ENCODE measurements at regions not wholly inside any gene's neighbourhood (a gene's known extent, or its start where the extent isn't known, plus 50 kb on each side); places are given as distances from the start of the nearest gene placed in this dataset.

DNA sequence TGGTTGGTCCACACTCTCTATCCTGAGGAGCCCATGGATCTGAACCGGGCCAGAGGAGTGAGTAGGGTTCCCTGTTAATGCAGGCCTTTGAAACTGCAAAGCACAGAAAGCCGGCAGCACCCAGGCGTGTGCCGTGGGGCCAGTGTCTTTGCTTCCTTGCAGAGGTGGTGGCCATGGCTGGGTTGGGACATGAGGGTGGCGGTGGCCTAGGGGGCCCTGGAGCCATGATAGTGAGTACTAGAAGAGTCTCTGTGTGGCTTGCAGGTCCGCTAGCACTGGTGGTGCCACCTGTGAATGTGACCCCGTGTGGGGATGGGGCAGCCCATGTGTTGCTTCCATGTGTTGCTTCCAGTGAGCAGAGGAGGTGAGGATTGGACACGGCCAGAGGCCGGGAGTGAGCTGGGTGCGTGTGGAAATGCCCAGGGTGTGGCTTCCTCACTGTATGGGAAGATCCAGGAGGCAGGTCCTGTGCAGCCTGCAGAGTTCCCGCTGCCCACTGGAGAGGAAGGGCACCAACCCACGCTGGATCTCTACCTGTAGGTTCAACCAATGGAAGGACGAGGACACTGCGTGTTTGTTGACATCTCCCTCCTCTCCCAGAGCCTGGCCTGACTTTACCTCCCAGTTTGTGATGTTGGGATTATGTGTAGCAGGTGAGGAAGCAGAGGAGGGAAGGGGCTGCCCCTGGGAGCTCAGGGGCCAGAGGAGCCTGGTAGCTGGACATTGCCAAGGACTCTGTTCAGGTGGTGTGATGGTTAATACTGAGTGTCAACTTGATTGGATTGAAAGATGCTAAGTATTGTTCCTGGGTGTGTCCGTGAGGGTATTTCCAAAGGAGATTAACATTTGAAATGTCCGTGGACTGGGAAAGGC, 796.6 kb downstream of the TBC1D22A start:
- no peak for DNase-seq (ENCODE audit: low spot score)

DNA sequence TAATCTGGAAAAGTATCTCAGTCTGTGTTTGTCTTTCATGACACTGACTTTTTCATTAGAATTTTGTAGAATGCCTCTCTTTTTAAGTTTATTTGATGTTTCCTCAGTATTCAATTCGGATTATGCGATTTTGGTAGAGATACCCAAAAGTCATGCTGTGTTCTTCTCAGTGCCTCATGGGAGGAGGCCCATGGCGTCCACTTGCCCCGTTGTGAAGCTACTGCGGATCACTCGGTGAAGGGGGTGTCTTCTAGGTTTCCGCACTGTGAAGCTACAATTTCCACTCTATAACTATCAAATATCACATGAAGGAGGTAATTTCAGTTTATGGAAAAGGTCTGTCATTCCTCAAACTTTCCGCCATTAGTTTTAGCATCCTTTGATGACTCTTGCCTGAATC, 794.0 kb downstream of the TBC1D22A start:
- no peak for DNase-seq (ENCODE audit: low spot score)

DNA sequence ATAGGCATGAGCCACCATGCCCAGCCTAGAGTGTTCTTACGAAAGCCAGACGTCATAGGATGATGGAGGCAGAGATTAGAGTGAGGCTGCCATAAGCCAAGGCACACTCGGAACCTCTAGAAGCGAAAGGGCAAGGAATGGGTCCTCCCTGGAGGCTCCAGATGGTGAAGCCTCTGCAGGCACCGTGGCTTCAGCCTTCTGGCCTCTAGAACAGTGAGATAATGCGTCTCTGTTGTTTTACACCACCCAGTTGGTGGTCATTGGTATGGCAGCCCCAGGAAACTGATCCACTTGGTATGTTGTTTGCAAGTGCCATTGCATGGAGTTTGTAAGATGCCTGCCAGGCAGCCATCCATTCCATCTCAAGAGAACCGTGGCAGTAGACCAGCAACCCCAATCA, 791.0 kb downstream of the TBC1D22A start:
- no peak for DNase-seq (ENCODE audit: low spot score)

DNA sequence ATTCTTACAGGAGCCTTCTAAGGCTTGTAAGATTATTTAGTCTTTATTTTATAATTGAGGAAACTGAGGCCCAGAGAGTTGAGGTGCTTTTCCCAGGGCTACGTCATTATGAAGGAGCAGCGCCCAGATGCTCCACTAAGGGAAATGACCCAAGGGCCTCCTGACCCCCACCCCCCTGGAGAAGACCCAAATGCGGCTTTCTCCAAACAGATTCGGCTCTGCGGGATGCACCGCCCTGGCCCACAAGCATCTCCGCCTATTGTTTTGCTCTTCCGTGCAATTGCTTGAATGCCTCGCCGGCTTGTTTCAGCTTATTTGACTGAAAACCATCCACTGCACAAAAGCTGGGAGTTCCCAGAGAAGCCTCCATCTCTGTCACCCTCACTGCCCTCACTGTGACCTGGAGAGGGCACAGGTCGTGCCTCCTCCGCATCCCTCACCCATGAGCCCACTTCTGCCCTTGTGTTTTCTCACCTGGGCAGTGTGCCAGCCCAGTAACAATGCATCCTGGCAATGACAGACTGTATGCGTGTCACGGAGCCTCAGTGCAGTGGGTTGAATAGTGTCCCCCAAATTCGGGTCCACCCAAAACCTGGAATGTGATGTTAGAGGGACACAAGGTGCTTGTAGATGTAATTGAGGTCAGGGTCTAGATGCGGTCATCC, 790.2 kb downstream of the TBC1D22A start:
- no peak for DNase-seq (ENCODE audit: low spot score)

DNA sequence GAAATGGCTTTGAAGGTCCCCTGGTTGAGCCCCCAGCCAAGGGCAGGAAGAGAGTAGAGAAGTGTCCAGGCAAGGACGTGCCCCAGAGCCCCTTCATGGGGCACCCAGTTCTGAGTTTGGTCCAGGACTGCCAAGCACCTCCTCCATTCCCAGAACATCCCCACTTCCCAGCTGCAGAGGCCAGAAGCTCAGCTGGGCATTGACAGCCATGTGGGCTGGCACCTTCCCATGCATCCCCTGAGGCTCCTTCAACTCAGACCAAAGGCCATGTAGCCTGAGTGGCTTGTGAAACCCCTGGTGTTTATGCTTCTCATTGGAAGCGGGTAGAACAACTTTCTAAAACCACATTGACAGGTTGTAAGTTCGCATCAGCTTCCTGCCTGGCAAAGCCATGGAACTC, 789.6 kb downstream of the TBC1D22A start:
- no peak for DNase-seq (ENCODE audit: low spot score)

DNA sequence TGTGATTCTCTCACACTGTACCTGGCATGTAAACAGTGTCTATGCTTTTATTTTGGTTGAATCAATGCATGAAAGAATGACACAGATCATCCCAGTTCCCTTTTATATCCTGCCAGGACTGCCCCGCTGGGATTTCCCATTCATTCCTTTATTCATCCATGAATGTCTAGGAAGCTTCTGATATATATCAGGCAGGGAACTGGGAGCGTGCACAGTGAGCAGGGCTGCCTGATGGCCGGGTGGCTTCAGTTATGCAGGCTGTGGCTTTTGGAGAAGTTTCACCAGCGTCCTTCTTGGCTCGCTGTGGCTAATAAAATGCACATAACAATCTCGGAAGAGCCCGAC, 789.0 kb downstream of the TBC1D22A start:
- no peak for DNase-seq (ENCODE audit: low spot score)

DNA sequence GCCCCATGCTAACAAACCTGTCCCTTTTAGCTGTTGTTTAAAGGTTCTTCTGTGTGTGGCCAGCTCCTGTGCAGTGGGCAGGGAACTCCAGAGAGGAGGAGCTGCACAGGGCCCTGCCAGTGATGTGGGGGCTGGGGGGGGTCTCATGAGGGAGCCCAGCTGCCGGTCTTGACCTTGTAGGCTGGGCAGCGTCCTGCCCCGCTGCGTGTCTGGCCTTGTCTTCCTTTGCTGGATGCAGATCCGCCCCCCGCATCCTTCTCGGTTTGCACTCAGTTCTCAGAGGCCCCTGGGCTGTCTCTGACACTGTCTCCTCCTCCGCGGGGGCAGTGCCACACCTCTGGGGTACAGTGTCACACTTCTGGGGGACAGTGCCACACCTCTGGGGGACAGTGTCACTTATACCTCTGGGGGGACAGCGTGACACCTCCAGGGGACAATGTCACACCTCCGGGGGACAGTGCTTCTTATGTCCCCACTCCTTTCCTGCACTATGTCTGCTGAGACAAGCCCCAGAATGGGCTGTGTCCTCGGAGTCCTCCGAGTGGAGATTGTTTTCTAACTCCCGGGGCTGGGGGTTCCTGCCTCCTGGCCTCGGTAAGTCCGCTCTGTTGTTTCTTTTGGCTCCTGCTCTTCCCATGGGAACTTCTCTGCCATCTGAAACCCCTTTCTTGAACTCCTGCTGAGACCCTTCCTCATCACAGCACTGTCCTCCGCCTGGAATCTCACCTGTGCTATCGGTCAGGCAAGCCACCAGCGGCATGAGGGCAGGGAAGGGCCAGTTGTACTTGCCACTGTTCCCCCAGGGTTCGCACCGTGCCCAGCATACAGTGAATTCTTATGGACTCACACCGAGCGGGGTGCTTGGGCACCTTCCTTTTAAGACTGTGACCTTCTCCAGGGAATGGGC, 788.3 kb downstream of the TBC1D22A start:
- DNase-seq (ENCODE audit: low spot score), result no peak

DNA sequence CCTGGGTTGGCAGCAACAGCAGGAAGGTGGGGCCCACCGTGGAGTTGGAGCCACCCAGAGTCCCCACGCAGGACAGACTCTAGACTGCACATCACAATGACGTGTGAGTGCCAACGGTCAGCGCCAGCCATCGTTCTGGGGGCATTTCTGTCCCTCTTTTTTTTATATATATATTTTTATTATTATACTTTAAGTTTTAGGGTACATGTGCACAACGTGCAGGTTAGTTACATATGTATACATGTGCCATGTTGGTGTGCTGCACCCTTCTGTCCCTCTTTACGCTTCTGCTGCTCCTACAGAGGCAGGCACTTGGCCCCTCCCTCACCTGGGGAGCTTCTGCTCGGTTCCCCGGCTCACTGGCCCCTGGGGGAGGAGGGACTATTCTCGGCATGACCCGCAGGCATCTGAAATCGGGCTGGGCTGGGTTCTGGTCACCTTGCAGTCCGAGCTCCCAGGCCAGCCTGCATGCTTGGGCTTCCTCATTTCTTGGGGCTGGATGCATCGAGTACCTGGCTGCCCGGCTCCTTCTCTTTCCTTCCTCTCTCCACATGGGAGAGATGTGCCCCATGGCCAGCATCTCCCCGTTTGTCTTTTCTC, 787.4 kb downstream of the TBC1D22A start:
- no peak for DNase-seq (ENCODE audit: low spot score)

DNA sequence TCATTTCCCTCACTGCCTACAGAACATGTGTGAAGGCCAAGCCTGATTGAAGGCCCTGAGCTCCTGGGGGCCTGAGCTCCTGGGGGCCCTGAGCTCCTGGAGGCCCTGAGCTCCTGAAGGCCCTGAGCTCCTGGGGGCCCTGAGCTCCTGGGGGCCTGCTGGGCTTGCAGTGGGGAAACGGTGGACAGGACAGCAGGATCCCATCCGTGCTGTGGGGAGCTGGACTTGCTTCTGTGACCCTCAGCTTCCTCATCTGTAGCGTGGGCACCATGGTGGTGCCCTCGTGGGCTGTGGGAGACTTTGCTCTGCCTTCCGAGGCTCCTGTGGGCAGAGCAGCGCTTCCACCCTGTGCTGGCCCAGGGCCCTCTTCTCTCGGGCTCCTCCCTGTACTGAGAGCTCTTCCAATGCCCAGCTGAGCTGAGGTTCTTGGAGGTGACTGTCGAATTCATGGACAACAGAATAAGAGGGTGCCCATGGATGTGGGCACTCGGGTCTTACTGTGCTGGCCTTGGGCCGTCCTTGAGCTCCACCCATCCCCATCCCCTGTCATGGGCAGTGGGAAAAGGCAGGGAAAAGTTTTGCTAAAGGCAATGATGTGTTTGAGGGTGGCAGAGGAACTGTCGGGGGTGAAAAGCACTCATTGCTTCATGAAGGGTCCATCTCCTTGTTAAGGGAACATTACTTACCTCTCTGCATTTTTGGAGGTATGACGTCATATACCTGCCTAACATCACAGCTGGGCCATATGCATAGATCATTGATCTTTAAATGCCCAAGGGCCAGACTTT, 786.7 kb downstream of the TBC1D22A start:
- DNase-seq (ENCODE audit: low spot score), result no peak

DNA sequence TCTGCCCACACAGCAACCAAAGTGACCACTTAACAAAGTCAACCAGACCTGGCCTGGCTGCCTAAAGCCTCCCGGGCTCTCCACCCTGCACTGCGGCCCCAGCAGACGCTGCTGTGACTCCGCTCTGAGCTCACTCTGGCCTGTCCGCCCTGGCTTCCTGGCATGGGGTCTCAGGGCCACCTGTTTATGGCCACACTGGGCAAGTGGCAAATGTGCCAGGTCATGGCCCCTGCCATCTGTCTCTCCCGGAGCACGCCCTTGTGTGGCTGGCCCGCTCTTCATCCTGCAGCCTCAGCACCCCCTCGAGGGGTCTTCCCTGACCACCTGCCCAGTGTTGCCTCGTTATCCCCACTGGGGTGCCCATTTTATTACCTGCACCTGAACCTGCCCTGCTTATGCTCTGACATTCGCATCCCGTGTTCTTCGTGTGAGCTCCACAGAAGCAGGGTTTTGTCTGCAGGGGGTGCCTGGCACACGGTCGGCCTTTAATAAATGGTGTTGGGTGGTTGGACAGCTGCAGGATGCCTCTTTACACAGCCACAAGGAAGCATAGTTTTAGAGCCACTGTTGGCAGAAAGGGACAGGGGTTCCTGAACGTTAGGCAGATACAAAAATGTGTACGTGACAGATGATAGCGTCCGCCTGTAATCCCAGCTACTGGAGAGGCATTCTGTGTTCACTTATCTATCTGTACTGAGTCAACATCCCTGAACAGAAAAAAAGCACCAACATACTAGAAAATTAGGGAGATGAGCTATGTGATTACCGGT, 785.6 kb downstream of the TBC1D22A start:
- DNase-seq (ENCODE audit: low spot score), result no peak

DNA sequence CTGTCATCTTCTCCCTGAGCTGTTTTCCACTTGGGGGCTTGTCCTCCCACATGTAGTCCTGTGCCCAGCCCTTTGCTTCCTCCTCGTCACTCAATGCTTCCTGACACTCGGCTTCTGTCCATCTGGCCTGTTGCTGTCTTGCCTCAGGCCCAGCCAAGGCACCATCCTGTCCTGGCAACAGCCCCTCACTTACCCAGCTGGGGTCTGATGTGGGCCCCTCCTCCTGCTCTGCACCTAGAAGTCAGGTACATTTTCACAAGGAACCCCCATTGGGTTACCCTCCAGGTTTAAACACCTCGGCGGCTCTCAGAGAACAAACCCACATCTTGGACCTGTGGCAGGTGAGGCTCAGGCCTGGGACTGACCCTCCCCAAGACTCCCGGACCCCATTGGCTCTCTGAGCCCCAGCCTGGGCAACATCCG, 784.8 kb downstream of the TBC1D22A start:
- DNase-seq (ENCODE audit: low spot score), result no peak

DNA sequence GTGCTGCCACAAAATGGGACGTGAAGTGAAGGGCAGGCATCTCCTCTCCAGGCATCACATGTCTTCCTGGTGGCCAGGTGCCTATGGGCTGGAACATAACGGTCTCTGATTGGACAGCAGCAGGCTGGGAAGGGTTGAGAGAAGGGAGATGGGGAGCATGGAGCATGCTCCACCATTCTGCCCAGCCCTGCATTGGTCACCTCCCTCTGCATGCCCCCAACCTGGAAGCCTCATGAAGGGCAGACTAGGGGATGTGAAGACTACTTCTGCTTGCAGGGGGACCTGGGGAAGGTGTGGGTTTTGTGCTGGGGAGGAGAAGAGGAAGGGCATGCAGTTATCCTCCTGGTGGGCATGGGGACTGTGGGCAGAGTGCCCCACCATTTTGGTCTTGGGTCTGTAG, 782.2 kb downstream of the TBC1D22A start:
- DNase-seq (ENCODE audit: low spot score), result no peak

DNA sequence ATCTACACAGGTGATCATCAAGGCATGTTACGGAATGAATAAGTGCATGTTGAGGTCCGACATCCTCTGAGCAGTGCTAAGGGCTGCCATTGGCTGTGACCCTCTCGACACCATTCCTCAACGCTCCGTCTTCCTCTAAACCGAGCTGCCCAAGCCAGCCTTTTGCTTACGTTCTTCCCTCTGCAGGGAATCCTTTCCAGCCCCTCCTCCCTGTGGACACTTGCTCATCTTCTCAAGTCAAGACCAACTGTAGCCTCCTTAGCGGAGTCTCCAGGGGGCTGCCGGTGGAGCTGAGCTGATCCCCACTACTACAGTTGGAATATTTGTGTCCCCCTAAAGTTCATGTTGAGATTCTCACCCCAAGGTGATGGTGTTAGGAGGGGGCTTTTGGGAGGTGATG, 781.0 kb downstream of the TBC1D22A start:
- no peak for DNase-seq (ENCODE audit: low spot score)

DNA sequence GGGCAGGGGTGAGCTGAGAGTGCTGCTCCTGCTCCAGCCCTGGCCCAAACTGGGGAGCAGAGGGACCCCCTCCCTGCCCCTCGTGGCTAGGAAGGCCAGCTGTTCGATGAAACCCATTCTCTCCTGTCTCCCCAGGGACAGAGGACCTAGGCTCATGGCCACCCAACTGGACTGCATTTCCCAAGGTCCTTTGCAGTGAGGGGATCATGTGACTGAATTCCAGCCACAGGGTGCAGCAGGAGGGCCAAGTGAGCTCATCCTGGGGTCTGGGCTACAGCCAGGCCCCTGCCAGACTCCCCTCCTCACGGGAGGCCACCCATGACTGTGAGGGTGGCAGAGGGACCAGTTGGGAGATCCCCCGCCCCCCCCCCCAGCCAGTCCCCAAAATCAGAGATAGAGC, 777.6 kb downstream of the TBC1D22A start:
- DNase-seq (ENCODE audit: low spot score), result no peak

DNA sequence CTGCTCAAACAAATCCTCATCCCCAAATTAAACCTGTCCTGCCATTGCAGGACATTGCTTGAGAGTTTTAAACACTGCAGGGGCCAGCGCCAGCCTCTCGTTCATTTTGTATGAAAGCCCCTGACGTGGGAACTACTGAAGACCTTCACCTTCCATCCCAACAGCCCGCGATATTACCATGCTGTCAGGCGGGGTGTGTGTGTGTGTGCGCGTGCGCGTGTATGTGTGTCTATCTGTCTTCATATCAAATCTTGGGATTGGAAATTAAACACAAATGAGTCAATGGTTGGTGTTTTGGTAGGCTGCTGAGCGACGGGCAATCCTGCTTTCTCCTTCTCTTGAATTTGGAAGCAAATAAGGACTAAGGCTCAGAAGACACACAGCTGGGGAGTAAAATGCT, 776.9 kb downstream of the TBC1D22A start:
- DNase-seq (ENCODE audit: low spot score), result no peak

DNA sequence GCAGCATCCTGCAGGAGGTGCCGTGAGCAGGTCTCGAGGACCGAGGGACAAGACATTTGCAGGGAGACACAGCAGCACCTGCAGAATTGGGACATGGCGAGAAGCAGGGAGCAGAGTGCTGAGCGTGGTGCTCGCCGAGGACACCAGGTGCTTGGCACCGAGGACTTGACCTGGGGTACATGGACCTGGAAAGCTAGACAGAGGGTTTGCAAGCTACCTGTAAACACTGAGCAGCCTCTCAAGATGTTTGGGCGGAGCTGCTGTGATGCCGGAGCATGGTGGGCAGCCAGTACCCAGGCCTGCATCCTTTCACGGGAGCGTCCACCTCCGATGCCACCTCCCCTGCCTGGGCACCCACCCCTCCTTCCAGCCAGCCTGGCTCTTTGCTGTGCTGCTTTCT, 773.2 kb downstream of the TBC1D22A start:
- DNase-seq (ENCODE audit: low spot score), result no peak

DNA sequence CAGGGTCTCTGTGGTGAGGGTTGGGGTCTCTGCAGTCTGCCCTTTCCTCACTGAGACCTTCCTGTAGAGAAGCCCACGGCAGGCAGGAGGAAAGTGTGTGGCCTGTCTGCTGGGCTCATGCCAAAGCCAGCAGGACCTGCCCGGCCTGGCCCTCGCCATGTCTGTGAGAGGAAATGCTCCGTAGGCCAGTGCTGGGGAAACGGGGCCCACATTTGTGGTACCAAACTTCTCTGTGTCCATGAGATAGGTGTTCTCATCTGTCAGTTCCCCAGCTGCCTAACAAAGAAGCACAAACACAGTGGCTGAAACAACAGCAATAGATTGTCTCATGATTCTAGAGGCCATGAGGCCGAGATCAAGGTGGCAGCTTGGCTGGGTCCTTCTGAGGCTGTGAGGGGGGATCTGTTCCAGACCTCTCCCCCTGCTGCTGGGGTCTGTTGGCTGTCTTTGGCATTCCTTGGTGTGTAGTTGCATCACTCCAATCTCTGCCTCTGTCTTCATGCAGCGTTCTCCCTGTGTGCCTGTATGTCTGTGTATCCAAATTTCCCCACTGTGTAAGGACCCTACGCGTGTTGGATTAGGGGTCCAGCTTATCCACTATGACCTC, 772.5 kb downstream of the TBC1D22A start:
- no peak for DNase-seq (ENCODE audit: low spot score)

DNA sequence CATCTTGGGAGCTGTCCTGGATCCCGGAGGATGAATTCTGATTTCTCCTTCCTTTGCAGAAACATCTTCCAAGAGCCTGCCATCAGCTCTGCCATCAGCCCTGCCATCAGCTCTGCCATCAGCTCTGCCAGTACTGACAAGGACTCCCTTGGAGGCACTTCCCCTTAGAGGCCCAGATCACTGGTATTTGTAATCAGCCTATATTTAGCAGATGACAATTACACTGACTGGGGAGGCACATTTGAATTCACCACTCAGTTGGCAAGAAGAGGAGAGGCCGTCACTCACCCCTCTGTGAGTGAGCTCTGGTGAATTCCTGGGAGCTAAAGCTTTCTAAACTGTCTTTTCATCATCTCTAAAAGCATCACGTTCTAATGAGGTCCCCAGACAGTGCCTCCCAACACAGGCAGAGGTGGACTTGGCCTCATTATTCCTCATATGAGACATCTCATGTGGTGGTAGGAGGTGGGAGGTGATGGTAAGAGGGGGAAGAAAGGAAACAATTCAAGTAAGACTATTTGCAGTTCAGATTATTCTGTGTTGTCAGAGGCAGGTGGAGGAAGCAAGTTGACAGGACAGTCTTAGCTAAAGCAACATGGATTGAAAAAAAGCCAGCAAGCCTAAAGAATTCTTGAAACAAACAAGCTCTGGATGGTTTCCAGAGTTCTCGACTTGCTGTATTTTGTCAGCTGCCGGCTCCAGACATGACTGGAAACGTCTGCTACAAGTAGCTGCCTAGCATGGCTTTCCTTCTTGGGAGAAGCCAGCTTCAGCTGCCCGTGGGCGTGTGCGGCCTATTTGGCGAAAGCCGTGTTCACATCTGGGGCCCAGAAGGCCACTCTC, 771.7 kb downstream of the TBC1D22A start:
- no peak for DNase-seq (ENCODE audit: low spot score)

DNA sequence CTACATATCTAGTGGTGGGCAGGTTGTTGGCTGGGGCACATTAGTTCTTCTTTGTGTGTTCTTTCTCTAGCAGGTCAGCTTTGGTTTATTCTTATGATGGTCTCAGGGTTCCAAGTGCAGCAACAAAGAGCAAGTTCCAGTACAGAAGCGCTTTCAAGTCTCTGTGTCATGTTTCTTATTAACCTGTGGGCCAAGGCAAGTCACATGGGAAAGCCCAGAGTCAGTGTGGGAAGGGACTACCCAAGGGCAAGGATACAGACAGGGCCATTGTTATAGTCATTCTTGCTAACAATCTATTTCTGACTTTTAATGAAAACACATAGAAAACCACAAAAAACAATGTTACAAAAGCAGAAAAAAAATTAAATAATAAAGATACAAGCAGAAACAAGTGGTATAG, 754.6 kb downstream of the TBC1D22A start:
- no peak for DNase-seq (ENCODE audit: low spot score)

Measured in SW480 (cell line).